Large intestine (tissue), 3 donors: ENCODE measurements at regions not wholly inside any gene's neighbourhood (a gene's known extent, or its start where the extent isn't known, plus 50 kb on each side); places are given as distances from the start of the nearest gene placed in this dataset.

Source experiments
- DNase-seq, 2 donors: peaks; one replicate each; pipeline versions ENCODE4 v3.0.0 to v3.0.0-alpha.2; 2013
- H3K27ac ChIP-seq: one replicate; pipeline ENCODE4 v1.5.1; 2013; ENCODE audit warnings: low read length
- H3K27me3 ChIP-seq: 2 replicates; pipeline ENCODE4 v1.6.1; 2013; ENCODE audit warnings: low read length; ENCODE audit not compliant: control insufficient read depth, insufficient read depth
- H3K36me3 ChIP-seq: 2 replicates; pipeline ENCODE4 v1.6.1; 2013; ENCODE audit warnings: low read length; ENCODE audit not compliant: control insufficient read depth, insufficient read depth
- H3K4me1 ChIP-seq: one replicate; pipeline ENCODE4 v1.6.1; 2013; ENCODE audit warnings: low read length; ENCODE audit not compliant: control insufficient read depth, insufficient read depth
- H3K4me3 ChIP-seq: one replicate; pipeline ENCODE4 v1.5.1; 2013; ENCODE audit warnings: low read length
- H3K9me3 ChIP-seq: one replicate; pipeline ENCODE4 v1.6.1; 2013; ENCODE audit warnings: mild to moderate bottlenecking, low read depth, low read length, moderate library complexity; ENCODE audit not compliant: control insufficient read depth
- WGBS: methylation state at CpG from one replicate; pipeline ENCODE4 v1.1.5; 2013; ENCODE audit warnings: low lambda C conversion rate; ENCODE audit not compliant: insufficient coverage; 5-methylcytosine and 5-hydroxymethylcytosine counted together

- no peak for DNase-seq
- H3K36me3 ChIP-seq = no peaks in the 10 kb centered on the region
- no peak overlapping the region for H3K4me3 ChIP-seq
- no peak overlapping the region for H3K27ac ChIP-seq
- H3K4me1 ChIP-seq = no peaks in the 10 kb centered on the region
- H3K9me3 ChIP-seq = no peaks in the 10 kb centered on the region
- no CpG with 5 or more reads among the region's 1 CpG for WGBS
- no peaks in the 10 kb centered on the region for H3K27me3 ChIP-seq
Measured at GRCh38 chr20:39534846-39535245, 572.7 kb downstream of the DHX35 start.

DNA sequence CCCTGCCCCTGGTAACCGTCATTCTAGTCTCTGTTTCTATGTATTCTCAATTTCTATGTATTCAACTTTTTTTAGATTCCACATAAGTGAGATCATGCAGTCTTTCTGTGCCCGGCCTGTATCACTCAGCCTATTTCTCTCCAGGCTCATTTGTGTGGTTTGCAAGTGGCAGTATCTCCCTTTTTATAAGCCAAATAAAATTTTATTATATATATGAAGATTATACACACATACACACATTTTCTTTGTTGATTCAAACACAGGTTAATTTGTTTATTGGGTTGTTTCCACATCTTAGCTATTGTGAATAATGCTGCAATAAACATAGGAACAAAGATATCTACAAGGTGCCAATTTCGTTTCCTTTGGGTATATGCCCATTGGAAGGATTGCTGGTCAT lies 571.7 kb downstream of the DHX35 start:
- no peak overlapping the region for H3K4me3 ChIP-seq
- H3K27me3 ChIP-seq = no peaks in the 10 kb centered on the region
- H3K9me3 ChIP-seq = no peaks in the 10 kb centered on the region
- no peak for DNase-seq
- no peaks in the 10 kb centered on the region for H3K36me3 ChIP-seq
- WGBS = 70% methylated on average over 1 of the region's 3 CpGs
- no peak overlapping the region for H3K27ac ChIP-seq
- H3K4me1 ChIP-seq = no peaks in the 10 kb centered on the region

DNA sequence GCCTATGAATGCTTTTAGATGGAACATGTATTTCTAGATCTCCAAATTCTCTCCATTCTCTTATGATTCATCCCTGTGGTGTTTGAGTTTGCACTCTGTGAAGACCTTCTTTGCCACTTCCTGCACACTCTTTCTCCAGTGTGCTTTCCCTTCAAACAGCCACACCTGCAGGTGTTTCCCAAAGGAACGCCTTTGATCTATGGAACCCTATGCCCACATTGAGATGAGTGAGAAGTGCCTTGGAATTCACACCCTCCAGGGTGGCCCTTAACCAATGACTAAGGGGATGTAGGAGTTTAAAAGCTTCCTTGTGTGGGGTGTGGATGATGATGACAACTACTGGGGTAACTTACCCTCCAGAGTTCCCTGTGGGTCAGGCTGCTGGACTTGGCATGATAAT lies 570.1 kb downstream of the DHX35 start:
- Histone ChIP-seq H3K27ac (no peak overlapping the region), H3K4me1 (no peaks in the 10 kb centered on the region), H3K27me3 (no peaks in the 10 kb centered on the region), H3K4me3 (no peak overlapping the region), H3K36me3 (no peaks in the 10 kb centered on the region), H3K9me3 (no peaks in the 10 kb centered on the region)
- no CpG with 5 or more reads among the region's 1 CpG for WGBS
- no peak for DNase-seq

- Histone ChIP-seq H3K4me1 (no peaks in the 10 kb centered on the region), H3K36me3 (no peaks in the 10 kb centered on the region), H3K4me3 (no peak overlapping the region), H3K9me3 (no peaks in the 10 kb centered on the region), H3K27ac (no peak overlapping the region), H3K27me3 (no peaks in the 10 kb centered on the region)
- WGBS = no CpG with 5 or more reads among the region's 4 CpGs
- DNase-seq = no peak
Measured at GRCh38 chr20:39528436-39528835, 566.3 kb downstream of the DHX35 start.

DNA sequence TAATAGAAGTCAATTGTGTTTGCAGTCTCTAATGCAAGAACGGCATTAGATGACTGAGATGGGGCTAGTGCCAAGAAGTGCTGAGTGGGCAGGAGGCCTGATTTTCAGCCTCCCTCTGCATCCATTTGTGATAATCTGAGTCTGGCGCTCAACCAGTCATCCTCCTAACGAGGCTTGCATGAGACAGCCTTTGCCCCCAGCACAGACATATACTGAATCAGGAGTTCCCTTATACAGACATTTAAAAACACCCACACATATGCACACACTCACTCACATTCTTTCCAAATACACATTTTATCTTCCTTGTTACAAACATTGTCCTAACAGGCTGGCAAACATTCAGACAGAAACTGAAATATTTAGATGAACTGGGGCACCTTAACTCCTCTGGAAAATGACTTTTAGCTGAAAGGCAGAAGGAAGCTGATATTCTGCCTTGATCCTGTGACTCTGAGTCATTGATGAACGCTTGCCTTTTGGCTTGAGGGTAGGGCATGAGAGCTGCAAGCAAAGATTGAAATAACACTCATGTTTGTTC lies 562.3 kb downstream of the DHX35 start:
- peak; percentile 21 to 55 for DNase-seq
- WGBS = 40% methylated on average over 2 of the region's 4 CpGs
- H3K27me3 ChIP-seq = no peaks in the 10 kb centered on the region
- no peaks in the 10 kb centered on the region for H3K9me3 ChIP-seq
- H3K4me3 ChIP-seq = no peak overlapping the region
- H3K4me1 ChIP-seq = no peaks in the 10 kb centered on the region
- H3K27ac ChIP-seq = no peak overlapping the region
- H3K36me3 ChIP-seq = no peaks in the 10 kb centered on the region

DNA sequence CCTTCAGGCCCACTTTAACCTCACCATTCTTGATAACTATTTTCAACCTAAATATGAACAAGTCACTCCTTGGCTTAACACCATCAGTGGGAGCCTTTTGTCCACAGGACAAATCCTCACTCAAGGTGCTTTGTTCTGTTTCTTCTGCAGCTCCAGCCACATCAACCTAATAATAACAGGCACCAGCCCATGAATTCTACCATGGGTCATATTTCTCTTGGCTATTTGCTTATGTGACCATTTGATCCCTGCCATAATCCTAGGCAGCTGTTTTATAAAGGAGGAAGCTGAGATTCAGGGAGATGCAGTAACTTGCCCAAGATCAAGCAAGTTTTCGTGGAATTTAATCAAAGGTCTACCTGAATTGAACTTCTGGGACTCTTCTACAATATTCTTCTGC lies 561.3 kb downstream of the DHX35 start:
- Histone ChIP-seq H3K4me3 (no peak overlapping the region), H3K36me3 (no peaks in the 10 kb centered on the region), H3K27ac (no peak overlapping the region), H3K27me3 (no peaks in the 10 kb centered on the region), H3K4me1 (no peaks in the 10 kb centered on the region), H3K9me3 (no peaks in the 10 kb centered on the region)
- 100% methylated on average over 1 of the region's 1 CpG for WGBS
- no peak for DNase-seq

GRCh38 chr20:39518654-39519053 lies 556.5 kb downstream of the DHX35 start:
- no CpG with 5 or more reads among the region's 5 CpGs for WGBS
- no peaks in the 10 kb centered on the region for H3K27me3 ChIP-seq

GRCh38 chr20:39516964-39517363 lies 554.8 kb downstream of the DHX35 start:
- H3K27ac ChIP-seq = no peak overlapping the region
- no CpG with 5 or more reads among the region's 2 CpGs for WGBS
- no peak overlapping the region for H3K4me3 ChIP-seq
- DNase-seq = no peak
- H3K9me3 ChIP-seq = no peaks in the 10 kb centered on the region
- no peaks in the 10 kb centered on the region for H3K27me3 ChIP-seq
- H3K4me1 ChIP-seq = no peaks in the 10 kb centered on the region
- no peaks in the 10 kb centered on the region for H3K36me3 ChIP-seq

More at GRCh38 chr20:39518654-39519053, 556.5 kb downstream of the DHX35 start:
- no peak for DNase-seq
- Histone ChIP-seq H3K4me3 (no peak overlapping the region), H3K4me1 (no peaks in the 10 kb centered on the region), H3K9me3 (no peaks in the 10 kb centered on the region), H3K27ac (no peak overlapping the region), H3K36me3 (no peaks in the 10 kb centered on the region)

GRCh38 chr20:39504710-39505094 lies 542.6 kb downstream of the DHX35 start:
- no peaks in the 10 kb centered on the region for H3K9me3 ChIP-seq
- H3K27me3 ChIP-seq = no peaks in the 10 kb centered on the region
- H3K36me3 ChIP-seq = no peaks in the 10 kb centered on the region
- no peaks in the 10 kb centered on the region for H3K4me1 ChIP-seq
- H3K27ac ChIP-seq = no peak overlapping the region
- H3K4me3 ChIP-seq = no peak overlapping the region
- no peak for DNase-seq
- WGBS = no CpG with 5 or more reads among the region's 1 CpG

DNA sequence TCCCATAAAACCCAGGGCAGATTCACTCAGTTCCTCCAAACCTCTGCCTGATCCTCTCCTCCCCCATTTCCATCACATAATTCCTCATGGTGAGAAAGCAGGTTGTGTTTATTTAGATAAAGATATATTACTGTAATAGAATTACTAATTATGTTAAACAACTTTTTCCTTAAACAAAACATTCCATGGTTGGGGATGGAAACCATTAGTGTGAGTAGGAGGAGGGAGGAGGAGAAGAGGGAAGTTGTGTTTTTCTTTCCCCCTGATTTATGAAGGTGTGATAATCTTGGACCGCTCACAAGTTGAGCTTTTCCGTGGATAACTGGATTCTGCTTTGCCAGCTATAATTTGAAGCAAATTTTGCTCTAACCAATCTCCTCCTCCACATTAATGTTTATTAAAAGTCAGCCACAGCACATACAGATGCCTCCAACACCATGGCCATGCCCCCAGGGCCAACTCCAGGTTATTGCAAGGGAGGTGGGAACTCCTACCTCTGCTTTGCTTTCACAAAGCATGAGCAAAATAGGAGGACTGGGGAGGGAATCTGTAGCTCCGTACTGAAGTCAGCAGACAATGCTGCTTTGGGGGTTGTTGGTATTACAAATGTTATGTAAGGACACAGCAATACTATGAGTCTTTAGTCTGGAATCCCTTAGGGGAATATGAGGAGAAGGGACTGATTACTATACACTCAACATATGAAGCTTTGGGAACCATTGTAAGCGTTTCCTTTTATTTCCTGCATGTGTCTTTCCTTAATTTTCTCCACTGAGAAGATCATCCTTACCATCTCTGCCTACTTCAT lies 542.0 kb downstream of the DHX35 start:
- no CpG with 5 or more reads among the region's 4 CpGs for WGBS
- Histone ChIP-seq H3K4me1 (no peaks in the 10 kb centered on the region), H3K27me3 (no peaks in the 10 kb centered on the region), H3K27ac (no peak overlapping the region), H3K4me3 (no peak overlapping the region), H3K36me3 (no peaks in the 10 kb centered on the region), H3K9me3 (no peaks in the 10 kb centered on the region)
- no peak for DNase-seq
